Activated naive CD8-positive, alpha-beta T cell treated with anti-CD3 and anti-CD28 coated beads for 36 hours (primary cell): ENCODE measurements at regions not wholly inside any gene's neighbourhood (a gene's known extent, or its start where the extent isn't known, plus 50 kb on each side); places are given as distances from the start of the nearest gene placed in this dataset.

ENCODE experiments used
- DNase-seq: peaks from one replicate; pipeline ENCODE4 v3.0.0; 2021
- H3K27ac Mint-ChIP-seq: one replicate; pipeline ENCODE4 v1.8.0; 2022; ENCODE audit warnings: mild to moderate bottlenecking, moderate library complexity, mixed read lengths
- H3K27me3 Mint-ChIP-seq: one replicate; pipeline ENCODE4 v1.8.0; 2022; ENCODE audit warnings: mild to moderate bottlenecking, mixed read lengths
- H3K36me3 Mint-ChIP-seq: one replicate; pipeline ENCODE4 v1.8.0; 2021; ENCODE audit warnings: mild to moderate bottlenecking, mixed read lengths
- H3K4me1 Mint-ChIP-seq: one replicate; pipeline ENCODE4 v1.8.0; 2021; ENCODE audit warnings: mixed read lengths
- H3K4me3 Mint-ChIP-seq: one replicate; pipeline ENCODE4 v1.8.0; 2022; ENCODE audit warnings: mild to moderate bottlenecking, moderate library complexity, mixed read lengths
- H3K9me3 Mint-ChIP-seq: one replicate; pipeline ENCODE4 v1.8.0; 2022; ENCODE audit warnings: mixed read lengths

DNA sequence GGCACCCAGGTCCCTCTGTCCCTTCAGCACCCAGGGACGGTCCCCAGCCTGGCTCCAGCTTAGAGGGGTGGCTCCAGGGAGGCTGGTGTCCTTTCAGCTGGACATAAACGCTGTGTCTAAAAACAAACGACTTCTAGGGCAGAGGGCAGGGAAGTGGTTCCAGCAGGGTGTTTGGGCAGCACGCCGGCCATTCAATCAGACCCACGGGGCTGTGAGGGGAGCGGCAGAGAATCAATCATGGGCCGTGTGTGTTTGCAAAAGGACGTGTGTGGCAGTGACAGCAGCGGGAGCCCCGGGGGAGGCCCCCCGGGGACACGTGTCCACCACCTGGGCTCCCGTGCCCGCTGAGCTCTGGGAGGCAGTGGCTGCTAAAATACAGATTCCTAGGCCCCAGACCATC lies 127.7 kb downstream of the MN1 start:
- H3K4me3 Mint-ChIP-seq, result no peak overlapping the region
- no peaks in the 10 kb centered on the region for H3K36me3 Mint-ChIP-seq
- H3K27ac Mint-ChIP-seq, result no peak overlapping the region

DNA sequence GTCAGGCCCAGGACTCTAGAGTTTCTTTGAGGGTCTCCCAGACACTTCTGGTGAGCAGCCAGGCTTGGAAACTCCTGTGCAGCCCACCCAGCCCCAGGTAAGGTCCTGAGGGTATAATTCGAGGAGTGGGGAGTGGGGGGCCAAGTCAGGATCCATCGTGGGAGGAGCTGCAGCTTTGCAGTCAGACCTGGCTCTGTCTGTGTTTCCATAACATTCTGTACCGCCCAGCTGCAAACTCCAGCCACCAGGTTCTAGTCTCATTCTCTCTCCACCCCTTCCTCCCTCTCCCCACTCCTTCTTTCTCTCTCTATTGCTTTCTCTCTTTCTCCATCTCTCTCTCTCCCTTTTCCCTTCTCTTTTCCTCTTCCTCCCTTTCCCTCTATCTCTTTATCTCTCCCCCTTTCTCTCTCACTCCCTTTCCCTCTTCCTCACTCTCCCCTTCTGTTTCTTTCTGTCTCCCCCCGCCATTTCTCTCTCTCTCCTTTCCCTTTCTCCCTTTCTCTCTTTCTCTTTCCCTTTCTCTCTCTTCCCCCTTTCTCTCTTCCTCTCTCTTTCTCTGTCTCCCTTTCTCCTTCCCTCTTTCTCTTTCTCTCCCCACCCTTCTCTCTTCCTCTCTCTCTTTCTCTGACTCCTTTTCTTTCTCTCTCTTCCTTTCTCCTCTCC lies 127.2 kb downstream of the MN1 start:
- no peaks in the 10 kb centered on the region for H3K4me1 Mint-ChIP-seq
- H3K36me3 Mint-ChIP-seq, result no peaks in the 10 kb centered on the region
- no peak overlapping the region for H3K4me3 Mint-ChIP-seq
- no peak overlapping the region for H3K27ac Mint-ChIP-seq
- peaks cover 16% of the 10 kb centered on the region for H3K27me3 Mint-ChIP-seq
- no peak for DNase-seq
- H3K9me3 Mint-ChIP-seq, result no peaks in the 10 kb centered on the region

More for the DNA sequence above, 127.7 kb downstream of the MN1 start:
- Mint-ChIP-seq H3K27me3 (peaks cover 21% of the 10 kb centered on the region), H3K9me3 (no peaks in the 10 kb centered on the region), H3K4me1 (no peaks in the 10 kb centered on the region)
- no peak for DNase-seq

DNA sequence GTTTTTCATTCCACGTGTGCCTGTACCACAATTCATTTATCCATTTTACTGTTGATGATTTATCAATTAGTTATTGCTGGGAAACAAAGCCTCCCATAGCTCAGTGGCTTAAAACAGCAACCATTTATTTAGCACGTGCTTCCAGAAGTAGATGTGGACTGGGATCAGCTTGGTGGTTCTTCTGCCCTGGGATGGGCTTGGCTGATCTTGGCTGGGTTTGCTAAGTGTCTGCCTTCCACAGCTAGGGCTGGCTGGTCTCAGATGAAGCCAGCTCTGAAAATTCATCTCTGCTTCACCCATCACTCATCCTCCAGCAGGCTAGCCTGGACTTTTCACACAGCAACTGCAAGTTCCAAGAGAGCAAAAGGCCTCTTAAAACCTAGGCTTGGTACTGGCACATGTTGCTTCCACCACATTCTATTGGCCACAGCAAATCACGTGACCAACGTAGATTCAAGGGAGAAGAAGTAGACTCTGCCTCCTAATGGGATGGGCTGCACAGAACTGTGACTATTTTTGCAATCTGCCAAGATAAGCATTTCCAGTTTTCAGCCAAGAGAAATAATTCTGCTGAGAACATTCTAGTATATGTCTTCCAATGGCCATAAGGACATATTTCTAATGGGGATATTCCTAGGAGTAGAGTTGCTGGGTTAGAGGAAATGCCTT lies 124.9 kb downstream of the MN1 start:
- H3K9me3 Mint-ChIP-seq, result no peaks in the 10 kb centered on the region
- H3K4me3 Mint-ChIP-seq, result no peak overlapping the region
- H3K36me3 Mint-ChIP-seq, result no peaks in the 10 kb centered on the region
- H3K27ac Mint-ChIP-seq, result no peak overlapping the region
- H3K4me1 Mint-ChIP-seq, result no peaks in the 10 kb centered on the region
- DNase-seq, result no peak
- no peaks in the 10 kb centered on the region for H3K27me3 Mint-ChIP-seq

DNA sequence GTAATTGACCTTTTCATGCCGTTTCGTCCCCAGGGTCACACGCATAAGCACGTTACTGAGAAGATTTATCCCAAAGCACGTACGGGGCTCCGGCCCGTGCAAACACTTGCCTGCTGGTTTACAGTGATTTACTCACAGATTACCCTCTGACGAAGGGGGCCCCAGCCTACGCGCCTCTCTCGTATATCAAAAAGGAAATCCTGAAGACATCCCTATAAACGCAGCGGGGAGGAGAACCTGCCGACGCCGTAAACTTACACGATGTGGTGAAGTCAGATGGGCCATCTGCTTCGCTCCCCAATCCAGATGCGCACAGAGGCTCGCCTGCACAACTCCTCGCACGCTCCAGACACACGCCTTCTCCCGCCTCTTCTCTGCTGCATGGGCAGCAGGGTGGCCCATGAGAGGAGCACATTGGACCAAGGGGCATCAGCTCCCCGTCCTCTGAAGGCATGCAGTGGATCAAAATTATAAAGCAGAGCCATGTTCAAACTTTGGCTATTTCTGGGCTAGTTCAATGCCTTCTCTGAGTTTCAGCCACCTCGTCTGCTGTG lies 123.6 kb downstream of the MN1 start:
- Mint-ChIP-seq H3K4me3 (no peak overlapping the region), H3K27me3 (no peaks in the 10 kb centered on the region), H3K27ac (no peak overlapping the region), H3K9me3 (no peaks in the 10 kb centered on the region), H3K4me1 (no peaks in the 10 kb centered on the region), H3K36me3 (no peaks in the 10 kb centered on the region)
- no peak for DNase-seq

DNA sequence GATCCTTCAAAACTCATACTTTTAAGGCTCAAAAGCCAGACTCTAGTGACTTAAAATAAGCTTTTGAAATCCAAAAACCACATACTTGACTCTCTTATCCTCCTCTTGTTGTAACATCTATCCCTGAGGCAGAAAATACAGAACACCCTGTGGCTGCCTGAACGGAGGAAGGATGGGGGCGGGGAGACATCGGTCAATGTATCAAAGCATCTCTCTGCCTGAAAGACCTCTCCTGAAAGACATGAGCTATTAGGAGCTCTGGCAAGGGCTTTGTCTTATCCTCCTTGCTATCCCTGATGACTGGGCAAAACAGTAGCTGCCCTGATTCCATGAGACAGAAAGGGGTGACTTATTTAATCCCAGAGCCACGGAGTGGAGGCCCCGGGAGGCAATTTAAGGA lies 122.4 kb downstream of the MN1 start:
- no peak for DNase-seq
- H3K9me3 Mint-ChIP-seq, result no peaks in the 10 kb centered on the region
- no peak overlapping the region for H3K27ac Mint-ChIP-seq
- no peaks in the 10 kb centered on the region for H3K4me1 Mint-ChIP-seq
- no peaks in the 10 kb centered on the region for H3K27me3 Mint-ChIP-seq
- H3K36me3 Mint-ChIP-seq, result no peaks in the 10 kb centered on the region
- no peak overlapping the region for H3K4me3 Mint-ChIP-seq

DNA sequence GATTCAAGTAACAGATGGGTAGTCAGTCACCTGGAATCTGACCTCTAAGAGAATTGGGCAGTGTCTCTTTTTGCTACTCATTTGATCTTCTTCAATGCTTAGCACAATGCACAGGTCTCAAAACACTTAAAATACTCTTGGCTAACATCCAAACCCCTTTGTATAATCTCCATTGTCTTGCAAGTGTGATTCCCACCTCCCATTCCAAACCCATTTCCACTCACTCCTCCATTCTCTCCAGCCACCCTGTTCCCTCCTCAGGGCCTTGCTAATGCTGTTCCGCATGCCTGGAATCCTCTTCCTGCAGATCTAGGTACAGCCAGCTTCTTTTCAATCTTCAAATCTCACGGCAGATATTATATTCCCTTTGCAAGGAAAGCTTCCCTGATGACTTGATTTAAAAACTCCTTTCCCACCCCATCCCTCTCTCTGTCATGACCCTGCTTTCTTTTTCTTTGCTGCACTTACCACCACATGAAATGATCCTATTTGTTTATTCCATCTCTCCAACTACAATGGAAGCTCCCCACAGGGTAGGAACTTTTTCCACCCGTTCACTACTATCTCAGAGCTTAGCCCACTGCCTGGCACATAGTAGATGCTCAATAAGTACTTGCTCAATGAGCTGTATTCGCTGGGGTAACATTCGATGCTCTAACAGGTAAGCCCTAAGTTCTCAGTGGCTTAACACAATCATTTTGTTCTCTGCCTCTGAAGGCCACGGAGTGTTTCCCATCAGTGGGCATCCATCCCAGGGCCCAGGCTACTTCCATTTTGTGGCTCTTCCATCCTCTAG lies 121.7 kb downstream of the MN1 start:
- H3K4me3 Mint-ChIP-seq, result no peak overlapping the region
- DNase-seq, result no peak
- H3K36me3 Mint-ChIP-seq, result no peaks in the 10 kb centered on the region
- no peaks in the 10 kb centered on the region for H3K27me3 Mint-ChIP-seq
- H3K9me3 Mint-ChIP-seq, result no peaks in the 10 kb centered on the region
- H3K27ac Mint-ChIP-seq, result no peak overlapping the region
- no peaks in the 10 kb centered on the region for H3K4me1 Mint-ChIP-seq

DNA sequence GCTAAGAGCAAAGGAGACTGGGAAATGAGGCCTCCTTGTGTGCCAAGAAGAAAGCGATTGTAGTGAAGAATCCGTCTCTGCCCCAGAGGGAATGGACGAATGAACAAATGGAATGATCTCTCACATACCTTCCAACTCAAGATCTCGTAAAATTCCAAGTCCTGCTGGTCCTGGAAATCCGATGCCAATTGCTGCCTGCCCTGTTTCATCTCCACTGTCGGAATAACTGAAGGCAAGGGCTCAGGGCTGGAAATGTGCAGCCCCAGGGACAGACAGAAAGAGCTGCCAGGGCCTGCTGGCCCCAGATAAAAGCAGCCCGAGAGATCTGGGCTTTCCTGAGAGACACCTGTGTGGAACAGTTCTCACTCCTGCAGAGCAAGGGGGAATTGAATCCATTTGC lies 120.9 kb downstream of the MN1 start:
- Mint-ChIP-seq H3K27me3 (no peaks in the 10 kb centered on the region), H3K27ac (no peak overlapping the region), H3K4me1 (no peaks in the 10 kb centered on the region), H3K4me3 (no peak overlapping the region), H3K36me3 (no peaks in the 10 kb centered on the region), H3K9me3 (no peaks in the 10 kb centered on the region)
- no peak for DNase-seq

DNA sequence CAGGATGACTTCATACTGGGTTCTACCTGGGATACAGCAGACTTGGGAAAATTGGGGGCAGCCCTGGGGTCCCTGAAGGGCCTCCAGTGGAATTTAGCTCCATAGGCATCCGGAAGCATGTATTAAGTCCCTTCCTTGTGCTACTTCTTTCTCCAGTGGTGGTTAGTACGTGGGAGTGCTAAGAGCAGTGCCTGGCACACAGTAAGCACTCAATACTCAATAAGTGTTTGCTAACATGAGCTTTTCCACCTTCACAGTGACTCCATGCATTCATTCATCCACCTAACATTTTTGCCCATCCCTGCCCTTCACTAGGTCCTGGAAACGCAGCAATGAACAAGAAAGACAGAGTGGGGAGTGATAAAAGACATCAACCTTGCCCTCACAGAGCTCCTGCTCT lies 120.5 kb downstream of the MN1 start:
- Mint-ChIP-seq H3K27me3 (peaks cover 2% of the 10 kb centered on the region), H3K4me1 (no peaks in the 10 kb centered on the region), H3K27ac (no peak overlapping the region), H3K4me3 (no peak overlapping the region), H3K9me3 (no peaks in the 10 kb centered on the region), H3K36me3 (no peaks in the 10 kb centered on the region)
- DNase-seq, result no peak

DNA sequence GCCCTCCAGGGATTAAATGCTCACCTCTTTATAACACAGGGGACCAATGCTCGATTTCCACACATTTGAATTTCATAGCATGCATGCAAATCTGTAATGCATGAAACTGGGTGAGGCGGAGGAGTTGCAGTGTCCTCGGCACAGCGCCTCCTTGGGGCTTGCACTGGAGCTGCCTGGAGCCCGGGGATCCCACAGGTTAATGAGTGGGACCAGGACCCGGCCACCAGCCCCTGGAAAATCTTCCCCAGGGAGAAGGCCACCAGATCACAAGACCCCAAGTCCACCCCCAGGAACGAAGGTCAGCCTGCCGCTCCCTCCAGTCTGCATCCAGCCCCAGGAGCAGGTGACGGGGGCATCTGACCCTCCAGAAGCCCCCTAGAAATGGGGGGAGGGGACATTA lies 119.1 kb downstream of the MN1 start:
- no peaks in the 10 kb centered on the region for H3K4me1 Mint-ChIP-seq
- no peak overlapping the region for H3K27ac Mint-ChIP-seq
- no peaks in the 10 kb centered on the region for H3K9me3 Mint-ChIP-seq
- H3K27me3 Mint-ChIP-seq, result peaks cover 4% of the 10 kb centered on the region
- H3K4me3 Mint-ChIP-seq, result no peak overlapping the region
- no peaks in the 10 kb centered on the region for H3K36me3 Mint-ChIP-seq
- no peak for DNase-seq

DNA sequence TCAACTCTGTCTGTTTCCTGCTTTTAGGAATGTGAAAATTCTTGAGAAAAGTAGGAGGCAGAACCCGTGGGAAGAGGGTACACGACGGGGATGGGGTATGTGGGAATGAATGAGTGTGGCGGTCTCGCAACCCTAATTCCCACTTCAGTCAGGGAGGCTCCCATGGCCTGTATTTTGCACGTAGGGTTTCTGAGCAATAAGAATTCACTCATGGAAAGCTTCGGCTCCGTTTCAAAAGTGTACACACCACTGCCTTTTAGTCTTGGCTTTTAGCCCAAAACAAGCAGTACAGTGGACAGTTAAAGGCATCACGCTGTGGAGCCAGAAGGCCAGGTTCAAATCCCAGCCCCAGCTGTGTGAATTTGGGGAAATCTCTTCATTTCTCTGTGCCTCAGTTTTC lies 116.7 kb downstream of the MN1 start:
- Mint-ChIP-seq H3K9me3 (peaks cover 2% of the 10 kb centered on the region), H3K4me3 (no peak overlapping the region), H3K27me3 (peaks cover 12% of the 10 kb centered on the region)

DNA sequence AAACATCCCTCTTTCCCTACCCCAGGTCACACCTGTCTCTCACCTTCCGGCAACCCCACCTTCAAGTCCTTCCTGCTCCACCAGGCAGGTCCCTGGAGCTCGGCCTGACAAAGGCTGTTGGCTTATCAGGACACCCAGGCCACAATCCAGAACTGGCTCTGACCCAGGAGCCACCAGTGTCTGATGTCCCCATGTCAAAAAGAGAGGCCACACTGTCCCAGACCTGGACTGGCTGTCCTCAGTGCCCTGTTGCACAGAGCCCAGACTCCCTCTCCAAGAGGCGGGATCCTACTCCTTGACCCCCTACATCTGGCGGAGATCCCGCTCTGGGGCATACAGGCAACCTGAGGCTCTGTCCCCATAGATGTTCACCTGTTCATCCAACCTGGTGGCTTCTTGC lies 116.0 kb downstream of the MN1 start:
- H3K4me1 Mint-ChIP-seq, result no peaks in the 10 kb centered on the region
- peaks cover 12% of the 10 kb centered on the region for H3K27me3 Mint-ChIP-seq
- no peak overlapping the region for H3K4me3 Mint-ChIP-seq
- DNase-seq, result no peak
- H3K36me3 Mint-ChIP-seq, result no peaks in the 10 kb centered on the region
- peaks cover 2% of the 10 kb centered on the region for H3K9me3 Mint-ChIP-seq
- H3K27ac Mint-ChIP-seq, result no peak overlapping the region

More for the DNA sequence above, 116.7 kb downstream of the MN1 start:
- no peaks in the 10 kb centered on the region for H3K4me1 Mint-ChIP-seq
- H3K36me3 Mint-ChIP-seq, result no peaks in the 10 kb centered on the region
- no peak overlapping the region for H3K27ac Mint-ChIP-seq
- DNase-seq, result no peak

DNA sequence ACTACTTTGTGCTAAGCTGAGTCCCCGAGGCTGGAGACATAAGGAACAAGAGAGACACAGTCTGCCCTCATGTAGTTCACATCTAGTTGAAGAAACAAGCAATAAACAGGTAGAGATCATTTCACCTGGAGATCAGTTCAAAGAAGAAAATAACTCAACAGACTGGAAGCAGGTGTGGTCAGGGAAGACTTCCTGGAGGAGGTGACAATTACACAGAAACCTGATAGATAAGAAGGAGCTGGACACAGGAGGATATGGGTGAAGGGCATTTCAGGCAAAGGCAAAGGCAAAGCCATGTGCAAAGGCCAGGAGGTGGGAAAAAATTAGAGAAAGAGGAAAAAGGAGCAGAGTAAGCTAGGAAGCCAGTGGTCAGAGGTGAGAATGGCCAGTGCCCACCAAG lies 115.6 kb downstream of the MN1 start:
- no peak for DNase-seq
- H3K9me3 Mint-ChIP-seq, result peaks cover 2% of the 10 kb centered on the region
- no peak overlapping the region for H3K27ac Mint-ChIP-seq
- H3K4me1 Mint-ChIP-seq, result no peaks in the 10 kb centered on the region
- H3K4me3 Mint-ChIP-seq, result no peak overlapping the region
- H3K36me3 Mint-ChIP-seq, result no peaks in the 10 kb centered on the region
- peaks cover 12% of the 10 kb centered on the region for H3K27me3 Mint-ChIP-seq

DNA sequence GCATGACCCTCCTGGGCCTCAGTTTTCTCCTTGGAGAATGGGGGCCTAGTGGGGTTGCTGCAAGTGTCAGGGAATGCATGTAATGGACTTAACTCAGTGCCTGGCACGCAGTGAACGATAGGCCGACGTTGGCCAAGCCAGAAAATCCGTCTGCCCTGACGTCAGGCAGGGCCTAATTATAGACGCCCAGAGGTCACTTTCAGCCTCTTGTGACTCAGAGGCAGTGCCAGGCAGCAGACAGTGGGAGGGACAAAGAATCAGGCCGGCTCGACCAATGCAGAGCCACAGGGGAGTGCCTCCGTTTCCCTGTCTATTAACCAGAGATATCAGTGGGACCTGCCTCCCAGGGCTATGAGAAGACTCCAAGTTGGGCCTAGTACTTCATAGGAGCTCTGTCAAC lies 115.0 kb downstream of the MN1 start:
- Mint-ChIP-seq H3K4me1 (no peaks in the 10 kb centered on the region), H3K27me3 (peaks cover 12% of the 10 kb centered on the region), H3K36me3 (no peaks in the 10 kb centered on the region), H3K27ac (no peak overlapping the region), H3K9me3 (peaks cover 2% of the 10 kb centered on the region), H3K4me3 (no peak overlapping the region)
- no peak for DNase-seq

DNA sequence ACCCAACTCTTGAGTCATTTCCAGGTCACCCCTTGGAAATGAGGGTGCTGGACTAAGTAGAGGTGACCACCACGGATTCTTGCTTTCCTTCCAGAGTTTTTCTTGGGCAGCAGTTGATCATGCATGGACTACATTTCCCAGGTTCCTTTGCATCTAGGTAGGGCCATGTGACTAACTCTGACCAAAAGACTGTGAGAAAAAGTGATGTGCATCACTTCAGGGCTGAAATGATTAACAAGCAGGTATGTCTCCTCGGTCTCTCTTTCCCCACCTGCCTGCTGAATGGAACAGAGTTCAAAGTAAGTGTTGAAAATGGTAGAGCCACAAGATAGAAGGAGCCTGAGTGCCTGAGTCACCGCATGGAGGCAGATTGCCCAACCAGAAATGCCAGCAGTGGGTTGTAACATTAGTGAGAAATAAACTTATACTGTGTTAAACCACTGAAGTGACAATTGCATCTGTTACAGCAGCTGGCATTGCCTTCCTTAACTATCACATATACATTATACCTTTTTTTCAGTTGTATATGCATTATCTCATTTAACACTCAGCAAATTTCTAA lies 113.5 kb downstream of the MN1 start:
- DNase-seq, result no peak
- Mint-ChIP-seq H3K4me3 (no peak overlapping the region), H3K27me3 (peaks cover 16% of the 10 kb centered on the region), H3K9me3 (peaks cover 2% of the 10 kb centered on the region), H3K27ac (no peak overlapping the region), H3K36me3 (no peaks in the 10 kb centered on the region), H3K4me1 (no peaks in the 10 kb centered on the region)

DNA sequence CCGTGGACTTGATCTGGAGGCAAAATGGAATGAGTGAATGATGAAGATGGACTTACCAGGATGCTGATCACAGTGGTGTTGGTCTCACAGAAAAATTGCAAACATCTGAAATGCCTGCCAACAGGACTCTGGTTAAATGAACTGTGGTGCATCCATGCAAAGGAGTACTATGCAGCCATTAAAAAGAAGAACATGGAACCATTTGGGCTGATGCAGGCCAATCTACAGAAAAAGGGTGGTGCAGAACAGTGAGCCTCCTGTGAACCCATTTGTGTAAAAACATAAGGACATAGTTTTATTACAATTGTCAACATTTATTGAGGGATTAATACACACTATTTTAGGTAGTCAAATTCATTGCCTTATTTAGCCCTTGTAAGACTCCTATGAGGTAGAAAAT lies 111.9 kb downstream of the MN1 start:
- H3K4me1 Mint-ChIP-seq, result no peaks in the 10 kb centered on the region
- no peak overlapping the region for H3K4me3 Mint-ChIP-seq
- peaks cover 22% of the 10 kb centered on the region for H3K27me3 Mint-ChIP-seq
- H3K36me3 Mint-ChIP-seq, result no peaks in the 10 kb centered on the region
- peaks cover 2% of the 10 kb centered on the region for H3K9me3 Mint-ChIP-seq
- no peak for DNase-seq
- H3K27ac Mint-ChIP-seq, result no peak overlapping the region
